ENCODE measurements at regions not wholly inside any gene's neighbourhood (a gene's known extent, or its start where the extent isn't known, plus 50 kb on each side); places are given as distances from the start of the nearest gene placed in this dataset.

DNA sequence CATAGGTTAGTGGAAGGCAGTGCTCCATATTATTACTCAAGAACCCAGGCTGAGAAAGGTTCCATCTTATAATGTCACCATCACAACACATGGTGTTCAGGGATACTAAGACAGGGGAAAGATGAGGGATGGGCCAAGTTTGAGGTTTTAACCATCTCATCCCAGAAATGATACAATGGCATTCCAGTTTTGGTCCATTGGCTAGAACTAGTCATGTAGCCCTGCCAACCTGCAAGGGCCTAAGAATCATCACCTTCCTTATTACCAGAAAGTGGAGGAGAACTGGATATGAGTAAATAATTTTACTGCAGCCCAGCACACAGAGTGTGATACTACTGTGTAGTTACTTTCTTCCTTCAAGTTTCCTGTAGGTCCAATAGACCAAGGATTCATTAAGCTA is 144.5 kb upstream of the ABCA1 start:
- Histone ChIP-seq H3K9me3 (no peaks in the 10 kb centered on the region), H3K4me3 (no peak overlapping the region), H3K36me3 (no peaks in the 10 kb centered on the region), H3K27me3 (no peaks in the 10 kb centered on the region), H3K4me1 (no peaks in the 10 kb centered on the region), H3K27ac (no peak overlapping the region)
- DNase-seq (ENCODE audit: low spot score in 2 of 2): no peak
- TF ChIP-seq POLR2A (IDR thresholded peaks at IDR 0.05) (no peak), POLR2AphosphoS5 (IDR thresholded peaks at IDR 0.05) (no peak), EP300 (IDR thresholded peaks at IDR 0.05) (no peak)
- TF ChIP-seq, protein P1, sequence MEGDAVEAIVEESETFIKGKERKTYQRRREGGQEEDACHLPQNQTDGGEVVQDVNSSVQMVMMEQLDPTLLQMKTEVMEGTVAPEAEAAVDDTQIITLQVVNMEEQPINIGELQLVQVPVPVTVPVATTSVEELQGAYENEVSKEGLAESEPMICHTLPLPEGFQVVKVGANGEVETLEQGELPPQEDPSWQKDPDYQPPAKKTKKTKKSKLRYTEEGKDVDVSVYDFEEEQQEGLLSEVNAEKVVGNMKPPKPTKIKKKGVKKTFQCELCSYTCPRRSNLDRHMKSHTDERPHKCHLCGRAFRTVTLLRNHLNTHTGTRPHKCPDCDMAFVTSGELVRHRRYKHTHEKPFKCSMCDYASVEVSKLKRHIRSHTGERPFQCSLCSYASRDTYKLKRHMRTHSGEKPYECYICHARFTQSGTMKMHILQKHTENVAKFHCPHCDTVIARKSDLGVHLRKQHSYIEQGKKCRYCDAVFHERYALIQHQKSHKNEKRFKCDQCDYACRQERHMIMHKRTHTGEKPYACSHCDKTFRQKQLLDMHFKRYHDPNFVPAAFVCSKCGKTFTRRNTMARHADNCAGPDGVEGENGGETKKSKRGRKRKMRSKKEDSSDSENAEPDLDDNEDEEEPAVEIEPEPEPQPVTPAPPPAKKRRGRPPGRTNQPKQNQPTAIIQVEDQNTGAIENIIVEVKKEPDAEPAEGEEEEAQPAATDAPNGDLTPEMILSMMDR (IDR thresholded peaks at IDR 0.05): no peak

DNA sequence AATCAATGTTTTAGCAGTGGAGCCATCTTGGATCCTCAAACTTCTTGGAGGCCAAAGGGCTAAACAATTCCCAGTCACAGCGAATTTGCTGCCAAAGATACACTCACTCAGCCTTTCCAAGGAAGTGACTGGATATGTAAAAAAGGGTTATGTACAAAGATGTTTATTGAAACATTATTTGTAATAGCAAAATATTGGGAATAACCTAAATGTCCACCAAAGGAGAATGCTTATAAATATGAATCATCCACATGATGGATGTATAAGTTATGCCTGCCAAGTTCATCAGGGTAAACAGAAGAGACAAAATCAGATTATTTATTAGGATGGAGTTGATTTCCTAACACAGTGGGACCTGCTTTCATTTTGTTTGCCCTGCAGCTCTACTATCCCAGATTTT is 145.2 kb upstream of the ABCA1 start:
- Histone ChIP-seq H3K4me1 (no peaks in the 10 kb centered on the region), H3K9me3 (no peaks in the 10 kb centered on the region), H3K27ac (no peak overlapping the region), H3K27me3 (no peaks in the 10 kb centered on the region), H3K4me3 (no peak overlapping the region), H3K36me3 (no peaks in the 10 kb centered on the region)
- no peak for DNase-seq (ENCODE audit: low spot score in 2 of 2)
- TF ChIP-seq POLR2A (IDR thresholded peaks at IDR 0.05) (no peak), EP300 (IDR thresholded peaks at IDR 0.05) (no peak), POLR2AphosphoS5 (IDR thresholded peaks at IDR 0.05) (no peak)
- TF ChIP-seq, protein P1 (IDR thresholded peaks at IDR 0.05): no peak
- 56% methylated on average over 1 of the region's 1 CpG for WGBS

- Histone ChIP-seq H3K36me3 (no peaks in the 10 kb centered on the region), H3K27ac (no peak overlapping the region), H3K4me1 (peaks cover 7% of the 10 kb centered on the region), H3K27me3 (no peaks in the 10 kb centered on the region), H3K9me3 (no peaks in the 10 kb centered on the region), H3K4me3 (no peak overlapping the region)
- TF ChIP-seq POLR2A (IDR thresholded peaks at IDR 0.05) (no peak), EP300 (IDR thresholded peaks at IDR 0.05) (no peak)
- WGBS: 86% methylated on average over 2 of the region's 2 CpGs
- DNase-seq (ENCODE audit: low spot score in 2 of 2): no peak
Observed at GRCh38 chr9:105074491-105074890, 146.5 kb upstream of the ABCA1 start.

GRCh38 chr9:105076729-105077128 is 148.8 kb upstream of the ABCA1 start:
- DNase-seq (ENCODE audit: low spot score in 2 of 2): no peak
- 81% methylated on average over 5 of the region's 5 CpGs for WGBS

DNA sequence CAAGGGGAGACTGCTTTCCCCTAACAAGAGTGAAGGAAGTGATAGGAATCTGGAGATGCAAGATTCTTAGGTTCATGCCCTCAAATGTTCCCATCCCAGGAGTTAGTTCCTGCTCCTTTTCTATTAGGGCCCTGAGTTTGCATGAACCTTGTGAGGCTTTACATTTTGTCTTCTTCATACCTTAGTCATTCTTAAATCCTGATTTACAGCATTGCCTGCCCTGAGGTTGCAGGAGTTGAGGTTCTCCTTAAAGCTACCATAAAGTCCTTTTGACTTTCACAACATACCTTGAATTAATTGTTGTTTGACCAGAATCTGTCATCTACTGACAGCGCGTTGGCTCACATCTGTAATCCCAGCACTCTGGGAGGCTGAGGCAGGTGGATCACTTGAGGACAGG is 151.5 kb upstream of the ABCA1 start:
- H3K27ac ChIP-seq: no peak overlapping the region

More at GRCh38 chr9:105076729-105077128, 148.8 kb upstream of the ABCA1 start:
- H3K27me3 ChIP-seq: no peaks in the 10 kb centered on the region
- H3K36me3 ChIP-seq: no peaks in the 10 kb centered on the region
- H3K4me3 ChIP-seq: no peak overlapping the region
- no peak overlapping the region for H3K27ac ChIP-seq
- peaks cover 11% of the 10 kb centered on the region for H3K4me1 ChIP-seq
- H3K9me3 ChIP-seq: no peaks in the 10 kb centered on the region
- TF ChIP-seq POLR2A (IDR thresholded peaks at IDR 0.05): no peak
- no peak for TF ChIP-seq POLR2AphosphoS5 (IDR thresholded peaks at IDR 0.05)
- no peak for TF ChIP-seq EP300 (IDR thresholded peaks at IDR 0.05)
- TF ChIP-seq, protein P1 (IDR thresholded peaks at IDR 0.05): no peak

More for the DNA sequence above, 151.5 kb upstream of the ABCA1 start:
- no peaks in the 10 kb centered on the region for H3K27me3 ChIP-seq
- H3K36me3 ChIP-seq: no peaks in the 10 kb centered on the region
- H3K9me3 ChIP-seq: no peaks in the 10 kb centered on the region
- H3K4me3 ChIP-seq: no peak overlapping the region
- TF ChIP-seq EP300 (IDR thresholded peaks at IDR 0.05): no peak
- TF ChIP-seq POLR2A (IDR thresholded peaks at IDR 0.05): no peak
- TF ChIP-seq, protein P1 (IDR thresholded peaks at IDR 0.05): no peak
- no peak for TF ChIP-seq POLR2AphosphoS5 (IDR thresholded peaks at IDR 0.05)
- WGBS: 48% methylated on average over 2 of the region's 2 CpGs
- DNase-seq (ENCODE audit: low spot score in 2 of 2): no peak
- H3K4me1 ChIP-seq: peaks cover 11% of the 10 kb centered on the region

All from suprapubic skin (tissue), 4 donors.